PC-3 (cell line): ENCODE measurements at regions not wholly inside any gene's neighbourhood (a gene's known extent, or its start where the extent isn't known, plus 50 kb on each side); places are given as distances from the start of the nearest gene placed in this dataset.

ENCODE experiments used
- ATAC-seq: fragments of 200-7000 bp; cut with Tn5 transposase; 2 replicates; pipeline ENCODE4 v1.9.1; 2020; ENCODE audit warnings: mild to moderate bottlenecking, moderate library complexity
- BruUV-seq: library from RNA; stranded (reverse); fragments of 400-500 nt; replicated peaks from 2 replicates; lab custom pipeline; 2021; lab: Mats Ljungman, UMichigan
- CTCF ChIA-PET: fragments of 300-600 bp; sonication (Branson Sonifier 250); formaldehyde crosslinking; loops from one replicate; lab custom pipeline; 2022; ENCODE audit warnings: antibody characterized with exemption; lab: Charles Lee
- POLR2A ChIA-PET: fragments of 300-600 bp; sonication (Branson Sonifier 250); formaldehyde crosslinking; loops from one replicate; lab custom pipeline; 2022; ENCODE audit warnings: antibody characterized with exemption; ENCODE audit not compliant: unreplicated experiment; lab: Charles Lee
- DNase-seq: peaks from one replicate; pipeline ENCODE4 v3.0.0-alpha.2; 2015
- H2AFZ ChIP-seq: fragments of 300-600 bp; sonication (generic); 2 replicates; pipeline ENCODE4 v1.6.0; 2016; ENCODE audit warnings: antibody characterized with exemption, low read length
- H3F3A ChIP-seq: fragments of 300-600 bp; sonication (generic); one replicate; pipeline ENCODE4 v1.6.0; 2017; ENCODE audit warnings: antibody characterized with exemption, low read length, control low read depth, mild to moderate bottlenecking; ENCODE audit not compliant: unreplicated experiment
- H3K27ac ChIP-seq: fragments of 300-600 bp; sonication (generic); 2 replicates; pipeline ENCODE4 v1.5.1; 2016; ENCODE audit warnings: mild to moderate bottlenecking, low read length
- H3K27me3 ChIP-seq: fragments of 300-600 bp; sonication (generic); 2 replicates; pipeline ENCODE4 v1.6.1; 2016; ENCODE audit warnings: low read length, mixed read lengths
- H3K36me3 ChIP-seq: fragments of 300-600 bp; sonication (generic); 2 replicates; pipeline ENCODE4 v1.6.1; 2016; ENCODE audit warnings: low read depth, mixed run types, low read length, mixed read lengths
- H3K4me1 ChIP-seq: fragments of 300-600 bp; sonication (generic); 2 replicates; pipeline ENCODE4 v1.5.1; 2016; ENCODE audit warnings: low read length; ENCODE audit not compliant: insufficient read depth
- H3K4me2 ChIP-seq: fragments of 300-600 bp; sonication (generic); 2 replicates; pipeline ENCODE4 v1.6.0; 2016; ENCODE audit warnings: low read length
- H3K4me3 ChIP-seq: fragments of 300-600 bp; sonication (generic); 2 replicates; pipeline ENCODE4 v1.5.1; 2016; ENCODE audit warnings: mild to moderate bottlenecking, low read length, mixed read lengths
- H3K79me2 ChIP-seq: fragments of 300-600 bp; sonication (generic); 2 replicates; pipeline ENCODE4 v1.6.1; 2017; ENCODE audit warnings: low read length, mixed read lengths
- H3K9ac ChIP-seq: fragments of 300-600 bp; sonication (generic); 2 replicates; pipeline ENCODE4 v1.6.0; 2016; ENCODE audit warnings: mild to moderate bottlenecking, low read length
- H3K9me2 ChIP-seq: fragments of 300-600 bp; sonication (generic); replicated peaks from 2 replicates; pipeline ENCODE4 v1.6.1; 2016; ENCODE audit warnings: mixed run types, low read length, mixed read lengths
- H3K9me3 ChIP-seq: fragments of 300-600 bp; sonication (generic); 2 replicates; pipeline ENCODE4 v1.6.1; 2016; ENCODE audit warnings: low read length, mixed read lengths
- H4K20me1 ChIP-seq: fragments of 300-600 bp; sonication (generic); 2 replicates; pipeline ENCODE4 v1.6.1; 2016; ENCODE audit warnings: low read length, mixed read lengths
- CTCF ChIP-seq: fragments of 300-600 bp; sonication (generic); conservative IDR thresholded peaks from 2 replicates; pipeline ENCODE4 v1.5.1; 2017; ENCODE audit warnings: antibody characterized with exemption, low read depth, mild to moderate bottlenecking, low read length
- EZH2 ChIP-seq: fragments of 300-600 bp; sonication (generic); IDR thresholded peaks from one replicate; pipeline ENCODE4 v1.6.1; 2017; ENCODE audit warnings: antibody characterized with exemption, mild to moderate bottlenecking, low read length; ENCODE audit not compliant: unreplicated experiment
- EZH2phosphoT487 ChIP-seq: fragments of 300-600 bp; sonication (generic); IDR thresholded peaks from 2 replicates; pipeline ENCODE4 v1.6.1; 2018; ENCODE audit warnings: mild to moderate bottlenecking, antibody characterized with exemption, low read length, borderline replicate concordance
- intact Hi-C: fragments of 100-400 bp; cut with micrococcal nuclease; formaldehyde crosslinking; loops from 2 replicates; pipeline ENCODE4 v1.9.0; 2023

GRCh38 chr1:38268226-38268625, 221.6 kb upstream of the POU3F1 start:
- Histone ChIP-seq H3K79me2 (no peaks in the 10 kb centered on the region), H2AFZ (no peak overlapping the region), H3K4me2 (no peak overlapping the region), H3K9me2 (no peaks in the 10 kb centered on the region), H3K9ac (no peak overlapping the region), H3K4me1 (no peaks in the 10 kb centered on the region), H3K4me3 (no peak overlapping the region), H3K27me3 (peaks cover 56% of the 10 kb centered on the region), H3F3A (no peaks in the 10 kb centered on the region), H3K36me3 (no peaks in the 10 kb centered on the region), H3K27ac (no peak overlapping the region), H3K9me3 (no peaks in the 10 kb centered on the region), H4K20me1 (no peaks in the 10 kb centered on the region)
- intact Hi-C loops = no loop called here
- no peak for TF ChIP-seq EZH2
- no peak for TF ChIP-seq EZH2phosphoT487
- no peak for TF ChIP-seq CTCF
- BruUV-seq = no TSS peak
- DNase-seq = no peak
- ATAC-seq = no peak
- CTCF ChIA-PET = no interaction called here
- POLR2A ChIA-PET = no interaction called here

- Histone ChIP-seq H3K27me3 (peaks cover 52% of the 10 kb centered on the region), H3K4me2 (no peak overlapping the region), H3K9me2 (no peaks in the 10 kb centered on the region), H4K20me1 (no peaks in the 10 kb centered on the region), H3F3A (no peaks in the 10 kb centered on the region), H3K79me2 (no peaks in the 10 kb centered on the region), H3K27ac (no peak overlapping the region), H3K9me3 (no peaks in the 10 kb centered on the region), H3K36me3 (no peaks in the 10 kb centered on the region), H3K4me1 (no peaks in the 10 kb centered on the region), H3K4me3 (no peak overlapping the region), H2AFZ (no peak overlapping the region), H3K9ac (no peak overlapping the region)
- intact Hi-C loops = no loop called here
- ChIA-PET POLR2A (no interaction called here), CTCF (no interaction called here)
- BruUV-seq = no TSS peak
- DNase-seq (no peak), ATAC-seq (no peak)
- no peak for TF ChIP-seq EZH2
- TF ChIP-seq CTCF = no peak
- TF ChIP-seq EZH2phosphoT487 = no peak
These were observed 220.7 kb upstream of the POU3F1 start for GRCh38 chr1:38267037-38268036.

GRCh38 chr1:38266197-38266520, 219.6 kb upstream of the POU3F1 start:
- TF ChIP-seq CTCF (no peak), EZH2 (no peak), EZH2phosphoT487 (no peak)
- CTCF ChIA-PET = no interaction called here

More at GRCh38 chr1:38266197-38266520, 219.6 kb upstream of the POU3F1 start:
- no TSS peak for BruUV-seq
- DNase-seq (peak; percentile 23), ATAC-seq (no peak)
- H3K27ac ChIP-seq = no peak overlapping the region
- H3K9ac ChIP-seq = no peak overlapping the region
- H3K27me3 ChIP-seq = peaks cover 52% of the 10 kb centered on the region
- no peaks in the 10 kb centered on the region for H3F3A ChIP-seq
- no peaks in the 10 kb centered on the region for H3K36me3 ChIP-seq
- no peaks in the 10 kb centered on the region for H3K79me2 ChIP-seq
- POLR2A ChIA-PET = no interaction called here
- no peaks in the 10 kb centered on the region for H3K4me1 ChIP-seq
- no peaks in the 10 kb centered on the region for H4K20me1 ChIP-seq
- intact Hi-C loops = no loop called here
- H2AFZ ChIP-seq = no peak overlapping the region
- H3K4me3 ChIP-seq = no peak overlapping the region
- H3K9me2 ChIP-seq = no peaks in the 10 kb centered on the region
- H3K9me3 ChIP-seq = no peaks in the 10 kb centered on the region
- no peak overlapping the region for H3K4me2 ChIP-seq
